A549 (cell line): ENCODE measurements at regions not wholly inside any gene's neighbourhood (a gene's known extent, or its start where the extent isn't known, plus 50 kb on each side); places are given as distances from the start of the nearest gene placed in this dataset.

Experiments used
- ATAC-seq, 2 experiments: fragments of 200-7000 bp in 1 of 2; fragments of >200 bp in 1 of 2; cut with Nextera tagmentation in 1 of 2; cut with Tn5 transposase in 1 of 2; 3 replicates each; pipeline versions ENCODE4 v1.8.0 to v1.9.1; 2018 to 2020; ENCODE audit warnings: mild to moderate bottlenecking in 1 of 2, moderate library complexity in 1 of 2
- CTCF ChIA-PET: fragments of 300-600 bp; sonication (Branson Sonifier 250); formaldehyde crosslinking; extraction: SDS; loops from one replicate; lab custom pipeline; 2021; ENCODE audit warnings: antibody characterized with exemption, inconsistent platforms; lab: Yijun Ruan, JAX
- POLR2A ChIA-PET: fragments of 350-600 bp; formaldehyde crosslinking; extraction: SDS; loops from one replicate; lab custom pipeline; 2021; ENCODE audit warnings: antibody characterized with exemption, inconsistent platforms; lab: Yijun Ruan, JAX
- DNase-seq, 2 experiments: peaks; one replicate each; pipeline versions ENCODE4 v3.0.0 to v3.0.0-alpha.2; 2011 to 2016; ENCODE audit warnings: low read depth in 1 of 2, low spot score in 1 of 2
- FAIRE-seq: peaks from 2 replicates; lab custom pipeline; 2011; peaks lifted over from hg19 to GRCh38; lab: Jason Lieb, UNC
- H3K27ac ChIP-seq, 2 experiments: fragments of >200 bp; sonication (Bioruptor Twin); formaldehyde crosslinking; 3 replicates each; pipeline ENCODE4 v1.5.1; 2016 to 2017
- H3K4me1 ChIP-seq: fragments of >200 bp; sonication (Bioruptor Twin); formaldehyde crosslinking; 3 replicates; pipeline ENCODE4 v1.6.1; 2016
- H3K4me2 ChIP-seq: fragments of >200 bp; sonication (Bioruptor Twin); formaldehyde crosslinking; 3 replicates; pipeline ENCODE4 v1.6.1; 2016
- H3K4me3 ChIP-seq: fragments of >200 bp; sonication (Bioruptor Twin); formaldehyde crosslinking; 3 replicates; pipeline ENCODE4 v1.5.1; 2016
- H3K9me3 ChIP-seq: fragments of >200 bp; sonication (Bioruptor Twin); formaldehyde crosslinking; 3 replicates; pipeline ENCODE4 v1.6.1; 2016
- CBX2 ChIP-seq: fragments of 200-600 bp; sonication (generic); IDR thresholded peaks from 2 replicates; pipeline ENCODE4 v1.6.1; 2016; ENCODE audit warnings: low read depth, mild to moderate bottlenecking, borderline replicate concordance
- CHD2 ChIP-seq: fragments of 150-350 bp; IDR thresholded peaks from 2 replicates; pipeline ENCODE4 v1.6.1; 2014; ENCODE audit warnings: low read length; ENCODE audit not compliant: partially characterized antibody
- CHD4 ChIP-seq: fragments of 200-600 bp; sonication (generic); IDR thresholded peaks from 2 replicates; pipeline ENCODE4 v1.6.1; 2016; ENCODE audit warnings: antibody characterized with exemption, mild to moderate bottlenecking, borderline replicate concordance
- EHF ChIP-seq: fragments of 250-450 bp; sonication (Bioruptor Pico); IDR thresholded peaks from 2 replicates; pipeline ENCODE4 v1.5.0; 2020; ENCODE audit warnings: mild to moderate bottlenecking
- EHMT2 ChIP-seq: fragments of 200-600 bp; sonication (generic); IDR thresholded peaks from 2 replicates; pipeline ENCODE4 v1.6.1; 2016; ENCODE audit warnings: antibody characterized with exemption, low read depth, mild to moderate bottlenecking, moderate library complexity
- EP300 ChIP-seq, 2 experiments: fragments of >200 bp; sonication (Bioruptor Twin); formaldehyde crosslinking; IDR thresholded peaks; 2 replicates in 1 of 2; 3 replicates in 1 of 2; pipeline ENCODE4 v1.6.1; 2016 to 2017
- FOSB ChIP-seq: fragments of 250-450 bp; sonication (Bioruptor Pico); IDR thresholded peaks from 2 replicates; pipeline ENCODE4 v1.5.0; 2020; ENCODE audit warnings: mild to moderate bottlenecking, moderate library complexity
- NFE2L2 ChIP-seq: fragments of 150-350 bp; conservative IDR thresholded peaks from 2 replicates; pipeline ENCODE4 v1.6.1; 2014; ENCODE audit warnings: low read length
- NPAS2 ChIP-seq: fragments of 250-450 bp; sonication (Bioruptor Pico); IDR thresholded peaks from 2 replicates; pipeline ENCODE4 v1.8.0; 2022; ENCODE audit warnings: mild to moderate bottlenecking, moderate library complexity, borderline replicate concordance
- NR3C1 ChIP-seq: fragments of >200 bp; sonication (Bioruptor Twin); formaldehyde crosslinking; IDR thresholded peaks from 3 replicates; pipeline ENCODE4 v1.6.1; 2017
- PHF8 ChIP-seq: fragments of 200-600 bp; sonication (generic); IDR thresholded peaks from 2 replicates; pipeline ENCODE4 v1.6.1; 2016; ENCODE audit warnings: low read depth, mild to moderate bottlenecking, antibody characterized with exemption, moderate library complexity, borderline replicate concordance
- POLR2A ChIP-seq: IDR thresholded peaks from 2 replicates; pipeline ENCODE4 v1.6.1; 2012; ENCODE audit warnings: mild to moderate bottlenecking, low read length
- RAD21 ChIP-seq, 2 experiments: fragments of >200 bp in 1 of 2; sonication (Bioruptor Twin) in 1 of 2; formaldehyde crosslinking in 1 of 2; IDR thresholded peaks in 1 of 2; conservative IDR thresholded peaks in 1 of 2; 2 replicates in 1 of 2; 3 replicates in 1 of 2; pipeline ENCODE4 v1.6.1; 2012 to 2018; ENCODE audit warnings: inconsistent platforms in 1 of 2
- RNF2 ChIP-seq: fragments of 200-600 bp; sonication (generic); IDR thresholded peaks from 2 replicates; pipeline ENCODE4 v1.6.1; 2016; ENCODE audit warnings: low read depth, mild to moderate bottlenecking, antibody characterized with exemption, moderate library complexity, borderline replicate concordance
- TFCP2L1 ChIP-seq: fragments of 250-450 bp; sonication (Bioruptor Pico); IDR thresholded peaks from 2 replicates; pipeline ENCODE4 v1.5.0; 2021; ENCODE audit warnings: mild to moderate bottlenecking
- ZC3H11A ChIP-seq: fragments of 450-650 bp; IDR thresholded peaks from 2 replicates; pipeline ENCODE4 v1.6.1; 2014; ENCODE audit warnings: antibody characterized with exemption, mild to moderate bottlenecking
- ZSCAN20 ChIP-seq: fragments of 250-450 bp; sonication (Bioruptor Pico); IDR thresholded peaks from 2 replicates; pipeline ENCODE4 v1.8.0; 2022; ENCODE audit warnings: mild to moderate bottlenecking, moderate library complexity
- WGBS: methylation state at CpG from one replicate; pipeline ENCODE4 v1.1.6; 2017; ENCODE audit errors: missing lambda C conversion rate; 5-methylcytosine and 5-hydroxymethylcytosine counted together
- TF ChIP-seq, protein P1 (sequence below): IDR thresholded peaks from 2 replicates; pipeline ENCODE4 v1.6.1; 2012
- TF ChIP-seq, protein P2 (sequence below): fragments of >200 bp; sonication (Bioruptor Twin); formaldehyde crosslinking; IDR thresholded peaks from 2 replicates; pipeline ENCODE4 v1.6.1; 2016
- TF ChIP-seq, protein P3 (sequence below): fragments of 450-650 bp; IDR thresholded peaks from 2 replicates; pipeline ENCODE4 v1.6.1; 2014; ENCODE audit warnings: antibody characterized with exemption
- TF ChIP-seq, protein P4 (sequence below): fragments of 150-350 bp; IDR thresholded peaks from 2 replicates; pipeline ENCODE4 v1.6.1; 2014; ENCODE audit warnings: low read depth, mild to moderate bottlenecking, low read length
- TF ChIP-seq, protein P5 (sequence below): IDR thresholded peaks from 2 replicates; pipeline ENCODE4 v1.6.1; 2012

DNA sequence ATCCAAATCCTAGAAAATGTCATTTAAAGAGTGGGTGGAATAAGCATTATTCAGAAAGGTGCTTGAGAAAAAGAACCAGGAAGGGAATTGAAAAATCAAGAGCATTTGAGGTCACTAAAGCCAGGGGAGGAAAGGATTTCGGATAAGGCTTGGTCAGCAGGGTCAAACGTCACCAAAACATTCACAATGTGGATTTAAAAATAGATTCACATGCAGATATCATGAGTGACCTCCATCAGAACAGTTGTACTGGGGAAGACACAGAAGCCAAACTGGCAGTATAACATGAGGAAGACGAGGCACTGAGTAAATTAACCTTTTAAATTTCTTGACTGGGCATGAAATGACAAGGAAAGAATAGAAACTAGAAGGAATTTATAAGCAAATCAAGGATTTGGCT is 175.1 kb upstream of the CCDC196 start:
- no peaks in the 10 kb centered on the region for H3K4me1 ChIP-seq
- H3K27ac ChIP-seq, result no peak overlapping the region
- no peaks in the 10 kb centered on the region for H3K9me3 ChIP-seq
- POLR2A ChIA-PET, result no interaction called here
- no peak for TF ChIP-seq RAD21 (conservative IDR thresholded peaks at IDR 0.05 in 1 of 2, IDR thresholded peaks at IDR 0.05 in 1 of 2)
- TF ChIP-seq EHF (CRISPR knock-in tag), result no peak
- TF ChIP-seq RNF2, result no peak
- no peak for TF ChIP-seq CHD2
- TF ChIP-seq CBX2, result no peak
- no peak for TF ChIP-seq NPAS2 (CRISPR knock-in tag)
- TF ChIP-seq NR3C1, result no peak
- TF ChIP-seq, protein P1, sequence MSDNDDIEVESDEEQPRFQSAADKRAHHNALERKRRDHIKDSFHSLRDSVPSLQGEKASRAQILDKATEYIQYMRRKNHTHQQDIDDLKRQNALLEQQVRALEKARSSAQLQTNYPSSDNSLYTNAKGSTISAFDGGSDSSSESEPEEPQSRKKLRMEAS, result no peak
- TF ChIP-seq, protein P2, sequence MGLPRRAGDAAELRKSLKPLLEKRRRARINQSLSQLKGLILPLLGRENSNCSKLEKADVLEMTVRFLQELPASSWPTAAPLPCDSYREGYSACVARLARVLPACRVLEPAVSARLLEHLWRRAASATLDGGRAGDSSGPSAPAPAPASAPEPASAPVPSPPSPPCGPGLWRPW, result no peak
- TF ChIP-seq, protein P3, sequence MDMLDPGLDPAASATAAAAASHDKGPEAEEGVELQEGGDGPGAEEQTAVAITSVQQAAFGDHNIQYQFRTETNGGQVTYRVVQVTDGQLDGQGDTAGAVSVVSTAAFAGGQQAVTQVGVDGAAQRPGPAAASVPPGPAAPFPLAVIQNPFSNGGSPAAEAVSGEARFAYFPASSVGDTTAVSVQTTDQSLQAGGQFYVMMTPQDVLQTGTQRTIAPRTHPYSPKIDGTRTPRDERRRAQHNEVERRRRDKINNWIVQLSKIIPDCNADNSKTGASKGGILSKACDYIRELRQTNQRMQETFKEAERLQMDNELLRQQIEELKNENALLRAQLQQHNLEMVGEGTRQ, result no peak
- TF ChIP-seq, protein P4, sequence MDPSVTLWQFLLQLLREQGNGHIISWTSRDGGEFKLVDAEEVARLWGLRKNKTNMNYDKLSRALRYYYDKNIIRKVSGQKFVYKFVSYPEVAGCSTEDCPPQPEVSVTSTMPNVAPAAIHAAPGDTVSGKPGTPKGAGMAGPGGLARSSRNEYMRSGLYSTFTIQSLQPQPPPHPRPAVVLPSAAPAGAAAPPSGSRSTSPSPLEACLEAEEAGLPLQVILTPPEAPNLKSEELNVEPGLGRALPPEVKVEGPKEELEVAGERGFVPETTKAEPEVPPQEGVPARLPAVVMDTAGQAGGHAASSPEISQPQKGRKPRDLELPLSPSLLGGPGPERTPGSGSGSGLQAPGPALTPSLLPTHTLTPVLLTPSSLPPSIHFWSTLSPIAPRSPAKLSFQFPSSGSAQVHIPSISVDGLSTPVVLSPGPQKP, result no peak
- TF ChIP-seq TFCP2L1, result no peak
- no peak for TF ChIP-seq NFE2L2
- no peak for TF ChIP-seq CHD4
- TF ChIP-seq, protein P5, sequence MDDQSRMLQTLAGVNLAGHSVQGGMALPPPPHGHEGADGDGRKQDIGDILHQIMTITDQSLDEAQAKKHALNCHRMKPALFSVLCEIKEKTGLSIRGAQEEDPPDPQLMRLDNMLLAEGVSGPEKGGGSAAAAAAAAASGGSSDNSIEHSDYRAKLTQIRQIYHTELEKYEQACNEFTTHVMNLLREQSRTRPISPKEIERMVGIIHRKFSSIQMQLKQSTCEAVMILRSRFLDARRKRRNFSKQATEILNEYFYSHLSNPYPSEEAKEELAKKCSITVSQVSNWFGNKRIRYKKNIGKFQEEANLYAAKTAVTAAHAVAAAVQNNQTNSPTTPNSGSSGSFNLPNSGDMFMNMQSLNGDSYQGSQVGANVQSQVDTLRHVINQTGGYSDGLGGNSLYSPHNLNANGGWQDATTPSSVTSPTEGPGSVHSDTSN, result no peak
- no peak for DNase-seq
- CTCF ChIA-PET, result no interaction called here
- no peak for ATAC-seq
- H3K4me3 ChIP-seq, result no peak overlapping the region
- no peak overlapping the region for H3K4me2 ChIP-seq
- WGBS, result 1% methylated on average over 3 of the region's 3 CpGs
- FAIRE-seq, result no peak

DNA sequence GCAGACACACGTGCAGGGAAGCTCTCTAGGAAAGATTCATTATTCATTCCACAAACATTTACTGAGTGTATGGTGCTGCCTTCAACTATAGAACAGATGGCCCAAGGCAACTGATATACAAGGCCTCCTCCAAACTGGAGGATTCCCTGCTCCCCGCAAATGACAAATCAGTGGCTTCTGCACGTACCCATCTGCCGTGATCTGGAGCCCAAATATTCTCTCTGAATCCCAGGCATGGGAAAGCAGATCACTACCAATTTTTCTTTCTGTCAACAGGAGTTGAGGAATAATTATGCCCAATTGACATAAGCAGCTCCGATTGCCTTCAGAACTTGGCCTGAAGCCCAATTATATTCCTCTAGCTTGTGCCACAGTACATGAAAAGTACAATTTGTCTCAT is 174.2 kb upstream of the CCDC196 start:
- POLR2A ChIA-PET, result no interaction called here
- no peaks in the 10 kb centered on the region for H3K9me3 ChIP-seq
- H3K4me1 ChIP-seq, result no peaks in the 10 kb centered on the region
- no peak overlapping the region for H3K4me2 ChIP-seq
- CTCF ChIA-PET, result no interaction called here
- TF ChIP-seq ZSCAN20 (CRISPR knock-in tag) (no peak), CHD2 (no peak), PHF8 (no peak), FOSB (CRISPR knock-in tag) (no peak), POLR2A (no peak), ZC3H11A (no peak), EP300 (IDR thresholded peaks at IDR 0.05) (no peak), EHMT2 (no peak)
- TF ChIP-seq, protein P5, result no peak
- ATAC-seq, result no peak
- 22% methylated on average over 5 of the region's 5 CpGs for WGBS
- no peak overlapping the region for H3K27ac ChIP-seq
- no peak for FAIRE-seq
- no peak for DNase-seq
- H3K4me3 ChIP-seq, result no peak overlapping the region
